OCI-LY7 (cell line): ENCODE measurements at regions not wholly inside any gene's neighbourhood (a gene's known extent, or its start where the extent isn't known, plus 50 kb on each side); places are given as distances from the start of the nearest gene placed in this dataset.

Experiments
- EZH2phosphoT487 ChIP-seq: fragments of 200-600 bp; sonication (generic); IDR thresholded peaks from 2 replicates; pipeline ENCODE4 v1.6.1; 2018; ENCODE audit warnings: low read depth, borderline replicate concordance, mild to moderate bottlenecking, mixed run types, antibody characterized with exemption, low read length, moderate library complexity, mixed read lengths
- TF ChIP-seq, protein P1 (sequence below): fragments of 200-600 bp; sonication (generic); conservative IDR thresholded peaks from 2 replicates; pipeline ENCODE4 v1.5.1; 2014; ENCODE audit warnings: mild to moderate bottlenecking, antibody characterized with exemption, low read length, moderate library complexity, mixed read lengths

DNA sequence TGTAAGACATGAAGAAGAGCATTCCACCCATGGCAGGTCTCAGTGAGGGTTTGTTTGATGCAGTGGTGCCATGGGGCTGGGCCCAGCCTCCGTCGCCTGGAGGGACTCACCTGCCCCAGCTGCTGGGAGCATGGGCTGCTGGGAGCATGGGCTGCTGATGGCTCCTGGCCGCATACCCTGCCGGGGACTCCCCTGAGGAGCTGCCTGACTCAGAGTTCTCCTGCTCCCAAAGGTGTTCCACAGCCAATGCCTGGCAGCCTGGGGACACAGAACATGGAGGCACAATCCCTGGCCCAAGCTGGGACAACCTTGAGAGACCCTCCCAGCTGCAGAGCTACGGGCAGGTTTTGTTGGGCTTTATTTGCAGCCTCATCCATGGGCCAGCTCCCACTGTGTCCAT lies 108.4 kb downstream of the COPS8 start:
- TF ChIP-seq, protein P1, sequence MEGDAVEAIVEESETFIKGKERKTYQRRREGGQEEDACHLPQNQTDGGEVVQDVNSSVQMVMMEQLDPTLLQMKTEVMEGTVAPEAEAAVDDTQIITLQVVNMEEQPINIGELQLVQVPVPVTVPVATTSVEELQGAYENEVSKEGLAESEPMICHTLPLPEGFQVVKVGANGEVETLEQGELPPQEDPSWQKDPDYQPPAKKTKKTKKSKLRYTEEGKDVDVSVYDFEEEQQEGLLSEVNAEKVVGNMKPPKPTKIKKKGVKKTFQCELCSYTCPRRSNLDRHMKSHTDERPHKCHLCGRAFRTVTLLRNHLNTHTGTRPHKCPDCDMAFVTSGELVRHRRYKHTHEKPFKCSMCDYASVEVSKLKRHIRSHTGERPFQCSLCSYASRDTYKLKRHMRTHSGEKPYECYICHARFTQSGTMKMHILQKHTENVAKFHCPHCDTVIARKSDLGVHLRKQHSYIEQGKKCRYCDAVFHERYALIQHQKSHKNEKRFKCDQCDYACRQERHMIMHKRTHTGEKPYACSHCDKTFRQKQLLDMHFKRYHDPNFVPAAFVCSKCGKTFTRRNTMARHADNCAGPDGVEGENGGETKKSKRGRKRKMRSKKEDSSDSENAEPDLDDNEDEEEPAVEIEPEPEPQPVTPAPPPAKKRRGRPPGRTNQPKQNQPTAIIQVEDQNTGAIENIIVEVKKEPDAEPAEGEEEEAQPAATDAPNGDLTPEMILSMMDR = no peak
- TF ChIP-seq EZH2phosphoT487 = no peak
